CD14-positive monocyte (primary cell): ENCODE measurements at regions not wholly inside any gene's neighbourhood (a gene's known extent, or its start where the extent isn't known, plus 50 kb on each side); places are given as distances from the start of the nearest gene placed in this dataset.

Source experiments
- DNase-seq, 3 donors: peaks; one replicate each; pipeline ENCODE4 v3.0.0-alpha.2; 2011 to 2022
- H2AFZ ChIP-seq: 2 replicates; pipeline ENCODE4 v1.6.0; 2012; ENCODE audit warnings: mild to moderate bottlenecking, low read depth, low read length, inconsistent platforms; ENCODE audit not compliant: insufficient read depth, poor library complexity, severe bottlenecking
- H3K27ac ChIP-seq, 2 donors: 1 replicate in 1 of 2; 2 replicates in 1 of 2; pipeline ENCODE4 v1.5.1; 2012 to 2013; ENCODE audit warnings: low read length in 2 of 2, control low read depth in 1 of 2, inconsistent platforms in 1 of 2, low read depth in 1 of 2, mild to moderate bottlenecking in 1 of 2
- H3K27me3 ChIP-seq, 2 donors: one replicate each; pipeline versions ENCODE4 v1.6.0 to v1.6.1; 2011 to 2013; ENCODE audit warnings: low read length in 2 of 2; ENCODE audit not compliant: control insufficient read depth in 2 of 2, insufficient read depth in 2 of 2
- H3K36me3 ChIP-seq, 2 donors: replicated peaks in 1 of 2; 1 replicate in 1 of 2; 2 replicates in 1 of 2; pipeline versions ENCODE4 v1.5.1 to v1.6.1; 2012 to 2013; ENCODE audit warnings: low read length in 2 of 2, control low read depth in 1 of 2, inconsistent platforms in 1 of 2, mild to moderate bottlenecking in 1 of 2; ENCODE audit not compliant: insufficient read depth in 2 of 2, control insufficient read depth in 1 of 2
- H3K4me1 ChIP-seq, 2 donors: 1 replicate in 1 of 2; 2 replicates in 1 of 2; pipeline versions ENCODE4 v1.5.1 to v1.6.1; 2012 to 2013; ENCODE audit warnings: low read length in 2 of 2, control low read depth in 1 of 2, inconsistent platforms in 1 of 2, mild to moderate bottlenecking in 1 of 2, moderate library complexity in 1 of 2; ENCODE audit not compliant: insufficient read depth in 2 of 2, control insufficient read depth in 1 of 2
- H3K4me2 ChIP-seq: replicated peaks from 2 replicates; pipeline ENCODE3; 2012; ENCODE audit warnings: low read length, moderate library complexity, mild to moderate bottlenecking; ENCODE audit not compliant: poor library complexity, severe bottlenecking; ENCODE audit errors: extremely low read depth
- H3K4me3 ChIP-seq, 3 experiments: fragments of 200-600 bp in 1 of 3; sonication (generic) in 1 of 3; replicated peaks in 1 of 3; 1 replicate in 2 of 3; 2 replicates in 1 of 3; pipeline ENCODE4 v1.5.1; 2011 to 2013; ENCODE audit warnings: low read length in 3 of 3, mild to moderate bottlenecking in 3 of 3, control low read depth in 2 of 3, low read depth in 2 of 3, inconsistent platforms in 1 of 3, moderate library complexity in 1 of 3
- H3K79me2 ChIP-seq: 2 replicates; pipeline ENCODE4 v1.6.0; 2012; ENCODE audit warnings: mild to moderate bottlenecking, control low read depth, inconsistent platforms, low read length, moderate library complexity; ENCODE audit not compliant: insufficient read depth
- H3K9ac ChIP-seq: 2 replicates; pipeline ENCODE4 v1.6.0; 2017; ENCODE audit warnings: low read length, mild to moderate bottlenecking; ENCODE audit not compliant: insufficient read depth, poor library complexity, severe bottlenecking
- H3K9me3 ChIP-seq, 2 donors: replicated peaks in 1 of 2; 1 replicate in 1 of 2; 2 replicates in 1 of 2; pipeline versions ENCODE4 v1.5.1 to v1.6.1; 2012 to 2013; ENCODE audit warnings: low read length in 2 of 2, control low read depth in 1 of 2; ENCODE audit not compliant: control insufficient read depth in 1 of 2, insufficient read depth in 1 of 2
- H4K20me1 ChIP-seq: 2 replicates; pipeline ENCODE4 v1.6.0; 2012; ENCODE audit warnings: mild to moderate bottlenecking, low read length, control low read depth, moderate library complexity; ENCODE audit not compliant: insufficient read depth
- H3K27ac Mint-ChIP-seq, 7 donors: one replicate each; pipeline ENCODE4 v1.8.0; 2020; ENCODE audit warnings: mild to moderate bottlenecking in 7 of 7, mixed read lengths in 7 of 7, moderate library complexity in 6 of 7, inconsistent platforms in 2 of 7
- H3K27me3 Mint-ChIP-seq, 3 donors: one replicate each; pipeline ENCODE4 v1.8.0; 2021 to 2022; ENCODE audit warnings: low read depth in 3 of 3, mild to moderate bottlenecking in 3 of 3, mixed read lengths in 3 of 3, moderate library complexity in 3 of 3, inconsistent platforms in 1 of 3
- H3K36me3 Mint-ChIP-seq, 2 donors: one replicate each; pipeline ENCODE4 v1.8.0; 2020; ENCODE audit warnings: mixed read lengths in 2 of 2, inconsistent platforms in 1 of 2, mild to moderate bottlenecking in 1 of 2
- H3K4me1 Mint-ChIP-seq: one replicate; pipeline ENCODE4 v1.8.0; 2020; ENCODE audit warnings: mild to moderate bottlenecking, mixed read lengths
- H3K4me3 Mint-ChIP-seq, 2 donors: one replicate each; pipeline ENCODE4 v1.8.0; 2020; ENCODE audit warnings: mild to moderate bottlenecking in 2 of 2, mixed read lengths in 2 of 2, moderate library complexity in 1 of 2
- H3K9me3 Mint-ChIP-seq, 7 donors: one replicate each; pipeline ENCODE4 v1.8.0; 2020 to 2022; ENCODE audit warnings: mixed read lengths in 7 of 7, mild to moderate bottlenecking in 6 of 7, moderate library complexity in 6 of 7, inconsistent platforms in 2 of 7
- CTCF ChIP-seq: fragments of 200-600 bp; IDR thresholded peaks from one replicate; pipeline ENCODE4 v1.8.0; 2022; ENCODE audit warnings: antibody characterized with exemption, mild to moderate bottlenecking
- WGBS: methylation state at CpG from one replicate; pipeline ENCODE4 v1.1.5; 2013; ENCODE audit warnings: missing lambda C conversion rate; ENCODE audit not compliant: insufficient coverage; 5-methylcytosine and 5-hydroxymethylcytosine counted together
- intact Hi-C, 2 donors: fragments of 100-400 bp; cut with micrococcal nuclease; formaldehyde crosslinking; loops; one replicate each; pipeline versions ENCODE4 v1.15.0 to v1.15.1; 2023

- Histone ChIP-seq H3K27me3 (no peaks in the 10 kb centered on the region), H3K4me1 (no peaks in the 10 kb centered on the region), H3K79me2 (no peaks in the 10 kb centered on the region), H3K4me2 (no peak overlapping the region), H3K27ac (no peak overlapping the region), H3K4me3 (no peak overlapping the region), H3K36me3 (no peaks in the 10 kb centered on the region), H3K9me3 (no peaks in the 10 kb centered on the region), H2AFZ (no peak overlapping the region), H3K9ac (no peak overlapping the region), H4K20me1 (no peaks in the 10 kb centered on the region)
- Mint-ChIP-seq H3K4me1 (no peaks in the 10 kb centered on the region), H3K4me3 (no peak overlapping the region), H3K36me3 (no peaks in the 10 kb centered on the region), H3K27me3 (peaks cover 0 to 2% (median 1%) of the 10 kb centered on the region in 3 donors), H3K27ac (no peak overlapping the region), H3K9me3 (peaks cover 0 to under 1% (median 0%) of the 10 kb centered on the region in 7 donors)
- TF ChIP-seq CTCF = no peak
- DNase-seq = no peak
- intact Hi-C loops = no loop called here
- WGBS = 100% methylated on average over 2 of the region's 6 CpGs
Observed at GRCh38 chr9:14525856-14526255, 167.4 kb downstream of the ZDHHC21 start.

DNA sequence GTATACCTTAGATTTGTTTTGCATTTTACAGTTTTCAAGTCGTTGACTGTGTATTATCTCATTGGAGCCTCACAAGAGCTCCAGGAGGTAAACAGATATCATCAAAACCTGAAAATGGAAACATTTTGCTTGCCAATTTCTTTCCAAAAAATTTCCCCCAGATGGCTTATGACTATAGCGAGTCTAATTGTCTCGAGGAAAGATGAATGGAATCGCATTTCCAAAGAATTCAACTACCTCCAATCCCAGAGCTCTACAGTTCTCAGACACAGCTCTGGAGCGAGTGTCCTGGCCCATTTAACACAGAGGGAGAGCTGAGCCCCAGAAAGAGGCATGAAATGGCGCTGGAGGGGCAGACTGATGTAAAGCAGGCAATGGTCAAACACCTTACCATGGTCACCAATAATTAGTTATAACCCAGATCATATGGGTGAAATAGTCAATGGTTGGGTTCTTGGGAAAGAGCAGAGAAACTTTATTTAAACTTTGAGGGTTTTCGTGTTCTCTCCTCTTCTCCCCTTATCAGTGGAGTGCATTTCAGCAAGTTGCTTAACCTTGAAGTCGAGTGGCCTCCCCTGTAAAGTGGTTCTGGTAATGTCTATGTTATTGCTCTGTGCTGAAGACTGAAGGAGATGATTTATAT lies 168.2 kb downstream of the ZDHHC21 start:
- H3K36me3 ChIP-seq = no peaks in the 10 kb centered on the region
- Mint-ChIP-seq H3K9me3 (peaks cover 0 to 3% (median 0%) of the 10 kb centered on the region in 7 donors), H3K36me3 (no peaks in the 10 kb centered on the region), H3K27me3 (peaks cover 0 to 1% (median 0%) of the 10 kb centered on the region in 3 donors), H3K4me1 (no peaks in the 10 kb centered on the region), H3K27ac (no peak overlapping the region), H3K4me3 (no peak overlapping the region)
- no peaks in the 10 kb centered on the region for H3K4me1 ChIP-seq
- H3K27me3 ChIP-seq = no peaks in the 10 kb centered on the region
- H3K9me3 ChIP-seq = no peaks in the 10 kb centered on the region
- no peak overlapping the region for H3K27ac ChIP-seq
- WGBS = 82% methylated on average over 5 of the region's 8 CpGs
- no peak overlapping the region for H3K4me2 ChIP-seq
- H4K20me1 ChIP-seq = no peaks in the 10 kb centered on the region
- TF ChIP-seq CTCF = no peak
- H3K9ac ChIP-seq = no peak overlapping the region
- H3K79me2 ChIP-seq = no peaks in the 10 kb centered on the region
- H2AFZ ChIP-seq = no peak overlapping the region
- intact Hi-C loops = no loop called here
- no peak for DNase-seq
- no peak overlapping the region for H3K4me3 ChIP-seq
